ENCODE measurements at regions not wholly inside any gene's neighbourhood (a gene's known extent, or its start where the extent isn't known, plus 50 kb on each side); places are given as distances from the start of the nearest gene placed in this dataset.

- Mint-ChIP-seq H3K4me1 (no peaks in the 10 kb centered on the region), H3K9me3 (no peaks in the 10 kb centered on the region), H3K27ac (no peak overlapping the region), H3K27me3 (ENCODE audit: insufficient read depth, low read depth) (peaks cover 2% of the 10 kb centered on the region), H3K4me3 (no peak overlapping the region), H3K36me3 (no peaks in the 10 kb centered on the region)
- Histone ChIP-seq H3K4me1 (no peaks in the 10 kb centered on the region), H3K27me3 (no peaks in the 10 kb centered on the region), H3K4me3 (no peak overlapping the region), H3K36me3 (no peaks in the 10 kb centered on the region), H3K4me2 (no peak overlapping the region), H3K79me2 (ENCODE audit: low read depth) (no peaks in the 10 kb centered on the region), H2AFZ (replicated peaks) (no peak overlapping the region), H3K9me3 (ENCODE audit: low read depth) (no peaks in the 10 kb centered on the region), H4K20me1 (ENCODE audit: low read depth) (no peaks in the 10 kb centered on the region), H3K9ac (no peak overlapping the region), H3K27ac (no peak overlapping the region), H3F3A (ENCODE audit: low read depth) (no peaks in the 10 kb centered on the region)
- TF ChIP-seq EZH2 (IDR thresholded peaks at IDR 0.05): no peak
- TF ChIP-seq EZH2phosphoT487 (IDR thresholded peaks at IDR 0.05): no peak
- TF ChIP-seq CTCF (IDR thresholded peaks at IDR 0.05): no peak
- no peak for DNase-seq (ENCODE audit: low spot score)
These were observed 449.4 kb downstream of the TMEM38B start for GRCh38 chr9:106143781-106144180.

- TF ChIP-seq EZH2phosphoT487 (IDR thresholded peaks at IDR 0.05) (no peak), EZH2 (IDR thresholded peaks at IDR 0.05) (no peak), CTCF (IDR thresholded peaks at IDR 0.05) (no peak)
- H3K27me3 Mint-ChIP-seq (ENCODE audit: insufficient read depth, low read depth): peaks cover 2% of the 10 kb centered on the region
These were observed 451.9 kb downstream of the TMEM38B start for GRCh38 chr9:106146066-106146840.

GRCh38 chr9:106146886-106147285 is 452.5 kb downstream of the TMEM38B start:
- H3F3A ChIP-seq (ENCODE audit: low read depth): no peaks in the 10 kb centered on the region
- H2AFZ ChIP-seq (replicated peaks): no peak overlapping the region
- no peak overlapping the region for H3K9ac ChIP-seq
- H3K4me2 ChIP-seq: no peak overlapping the region
- H3K4me1 ChIP-seq: no peaks in the 10 kb centered on the region
- no peaks in the 10 kb centered on the region for H3K27me3 ChIP-seq
- H3K36me3 ChIP-seq: no peaks in the 10 kb centered on the region
- Mint-ChIP-seq H3K9me3 (no peaks in the 10 kb centered on the region), H3K36me3 (no peaks in the 10 kb centered on the region), H3K27me3 (ENCODE audit: insufficient read depth, low read depth) (peaks cover 2% of the 10 kb centered on the region), H3K4me1 (no peaks in the 10 kb centered on the region), H3K4me3 (no peak overlapping the region), H3K27ac (no peak overlapping the region)
- H3K27ac ChIP-seq: no peak overlapping the region
- no peaks in the 10 kb centered on the region for H3K9me3 ChIP-seq (ENCODE audit: low read depth)
- H4K20me1 ChIP-seq (ENCODE audit: low read depth): no peaks in the 10 kb centered on the region
- TF ChIP-seq EZH2 (IDR thresholded peaks at IDR 0.05) (no peak), CTCF (IDR thresholded peaks at IDR 0.05) (no peak), EZH2phosphoT487 (IDR thresholded peaks at IDR 0.05) (no peak)
- no peaks in the 10 kb centered on the region for H3K79me2 ChIP-seq (ENCODE audit: low read depth)
- no peak for DNase-seq (ENCODE audit: low spot score)
- H3K4me3 ChIP-seq: no peak overlapping the region

More at GRCh38 chr9:106146066-106146840, 451.9 kb downstream of the TMEM38B start:
- no peaks in the 10 kb centered on the region for H3K27me3 ChIP-seq
- no peaks in the 10 kb centered on the region for H3K9me3 Mint-ChIP-seq
- no peak overlapping the region for H3K9ac ChIP-seq
- no peaks in the 10 kb centered on the region for H3K36me3 ChIP-seq
- H3K4me1 ChIP-seq: no peaks in the 10 kb centered on the region
- H2AFZ ChIP-seq (replicated peaks): no peak overlapping the region
- no peaks in the 10 kb centered on the region for H3K9me3 ChIP-seq (ENCODE audit: low read depth)
- no peak for DNase-seq (ENCODE audit: low spot score)
- no peaks in the 10 kb centered on the region for H4K20me1 ChIP-seq (ENCODE audit: low read depth)
- H3K4me2 ChIP-seq: no peak overlapping the region
- no peak overlapping the region for H3K27ac Mint-ChIP-seq
- no peak overlapping the region for H3K27ac ChIP-seq
- no peaks in the 10 kb centered on the region for H3K79me2 ChIP-seq (ENCODE audit: low read depth)
- no peaks in the 10 kb centered on the region for H3F3A ChIP-seq (ENCODE audit: low read depth)
- no peaks in the 10 kb centered on the region for H3K4me1 Mint-ChIP-seq
- H3K4me3 Mint-ChIP-seq: no peak overlapping the region
- H3K36me3 Mint-ChIP-seq: no peaks in the 10 kb centered on the region
- H3K4me3 ChIP-seq: no peak overlapping the region

Measured in neural progenitor cell (in vitro differentiated cells).